ENCODE measurements at regions not wholly inside any gene's neighbourhood (a gene's known extent, or its start where the extent isn't known, plus 50 kb on each side); places are given as distances from the start of the nearest gene placed in this dataset.

DNA sequence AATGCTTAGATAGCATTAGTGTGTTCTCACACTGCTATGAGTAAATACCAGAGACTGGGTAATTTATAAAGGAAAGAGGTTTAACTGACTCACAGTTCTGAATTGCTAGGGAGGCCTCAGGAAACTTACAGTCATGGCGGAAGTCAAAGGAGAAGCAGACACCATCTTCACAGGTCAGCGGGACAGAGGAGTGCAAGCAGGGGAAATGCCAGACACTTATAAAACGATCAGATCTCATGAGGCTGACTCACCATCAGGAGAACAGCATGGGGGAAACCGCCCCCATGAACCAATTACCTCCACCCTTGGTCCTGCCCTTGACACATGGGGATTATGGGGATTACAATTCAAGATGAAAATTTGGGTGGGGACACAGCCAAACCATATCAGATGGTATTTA, 381.5 kb upstream of the DPPA4 start:
- intact Hi-C loops (cut with DNase I), result no loop called here
- H3K4me3 ChIP-seq, result no peak overlapping the region
- DNase-seq (ENCODE audit: low spot score), result no peak
- H3K27ac ChIP-seq, result no peak overlapping the region
- no peaks in the 10 kb centered on the region for H3K27me3 ChIP-seq (replicated peaks; ENCODE audit: insufficient read depth)
- TF ChIP-seq POLR2AphosphoS5 (IDR thresholded peaks at IDR 0.05), result no peak
- TF ChIP-seq, protein P1, sequence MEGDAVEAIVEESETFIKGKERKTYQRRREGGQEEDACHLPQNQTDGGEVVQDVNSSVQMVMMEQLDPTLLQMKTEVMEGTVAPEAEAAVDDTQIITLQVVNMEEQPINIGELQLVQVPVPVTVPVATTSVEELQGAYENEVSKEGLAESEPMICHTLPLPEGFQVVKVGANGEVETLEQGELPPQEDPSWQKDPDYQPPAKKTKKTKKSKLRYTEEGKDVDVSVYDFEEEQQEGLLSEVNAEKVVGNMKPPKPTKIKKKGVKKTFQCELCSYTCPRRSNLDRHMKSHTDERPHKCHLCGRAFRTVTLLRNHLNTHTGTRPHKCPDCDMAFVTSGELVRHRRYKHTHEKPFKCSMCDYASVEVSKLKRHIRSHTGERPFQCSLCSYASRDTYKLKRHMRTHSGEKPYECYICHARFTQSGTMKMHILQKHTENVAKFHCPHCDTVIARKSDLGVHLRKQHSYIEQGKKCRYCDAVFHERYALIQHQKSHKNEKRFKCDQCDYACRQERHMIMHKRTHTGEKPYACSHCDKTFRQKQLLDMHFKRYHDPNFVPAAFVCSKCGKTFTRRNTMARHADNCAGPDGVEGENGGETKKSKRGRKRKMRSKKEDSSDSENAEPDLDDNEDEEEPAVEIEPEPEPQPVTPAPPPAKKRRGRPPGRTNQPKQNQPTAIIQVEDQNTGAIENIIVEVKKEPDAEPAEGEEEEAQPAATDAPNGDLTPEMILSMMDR (IDR thresholded peaks at IDR 0.05), result no peak
- TF ChIP-seq POLR2A (IDR thresholded peaks at IDR 0.05), result no peak
- WGBS, result 86% methylated on average over 4 of the region's 4 CpGs
- no peaks in the 10 kb centered on the region for H3K4me1 ChIP-seq (replicated peaks)
- H3K9me3 ChIP-seq, result no peaks in the 10 kb centered on the region
- H3K36me3 ChIP-seq, result no peaks in the 10 kb centered on the region

DNA sequence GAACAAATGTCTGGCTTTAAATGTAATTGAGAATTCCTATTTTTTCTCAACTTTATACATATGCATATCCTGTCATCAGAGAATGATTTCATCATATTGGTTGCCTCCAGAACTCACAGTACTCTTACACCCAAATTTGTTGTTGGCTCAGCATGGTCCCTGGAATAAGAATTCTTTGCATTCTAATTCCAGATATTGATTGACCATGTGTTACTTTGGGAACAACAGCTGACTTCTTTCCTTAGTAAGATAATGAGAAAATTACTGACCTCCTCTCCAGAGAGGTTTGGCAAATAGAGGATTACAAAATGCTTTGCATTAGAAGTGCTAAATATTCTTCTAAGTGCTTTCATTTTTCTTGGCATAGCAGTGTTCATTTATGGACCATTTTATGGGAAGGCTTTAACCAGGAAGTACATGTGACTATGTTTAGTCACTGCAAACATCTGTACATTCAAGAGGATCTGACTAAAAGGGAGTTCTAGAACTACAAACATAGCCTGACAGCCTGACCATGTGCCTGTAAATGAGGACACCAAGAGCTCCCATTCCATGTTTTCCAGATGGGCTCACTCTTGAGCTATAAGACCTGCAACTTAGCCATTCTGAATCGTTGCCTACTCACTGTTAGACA, 391.6 kb upstream of the DPPA4 start:
- Histone ChIP-seq H3K4me3 (no peak overlapping the region), H3K9me3 (no peaks in the 10 kb centered on the region), H3K27ac (no peak overlapping the region), H3K4me1 (replicated peaks) (no peaks in the 10 kb centered on the region), H3K27me3 (replicated peaks; ENCODE audit: insufficient read depth) (no peaks in the 10 kb centered on the region), H3K36me3 (no peaks in the 10 kb centered on the region)
- DNase-seq (ENCODE audit: low spot score), result no peak
- TF ChIP-seq POLR2AphosphoS5 (IDR thresholded peaks at IDR 0.05) (no peak), POLR2A (IDR thresholded peaks at IDR 0.05) (no peak)
- TF ChIP-seq, protein P1 (IDR thresholded peaks at IDR 0.05), result no peak
- intact Hi-C loops (cut with DNase I), result no loop called here
- 50% methylated on average over 1 of the region's 1 CpG for WGBS

DNA sequence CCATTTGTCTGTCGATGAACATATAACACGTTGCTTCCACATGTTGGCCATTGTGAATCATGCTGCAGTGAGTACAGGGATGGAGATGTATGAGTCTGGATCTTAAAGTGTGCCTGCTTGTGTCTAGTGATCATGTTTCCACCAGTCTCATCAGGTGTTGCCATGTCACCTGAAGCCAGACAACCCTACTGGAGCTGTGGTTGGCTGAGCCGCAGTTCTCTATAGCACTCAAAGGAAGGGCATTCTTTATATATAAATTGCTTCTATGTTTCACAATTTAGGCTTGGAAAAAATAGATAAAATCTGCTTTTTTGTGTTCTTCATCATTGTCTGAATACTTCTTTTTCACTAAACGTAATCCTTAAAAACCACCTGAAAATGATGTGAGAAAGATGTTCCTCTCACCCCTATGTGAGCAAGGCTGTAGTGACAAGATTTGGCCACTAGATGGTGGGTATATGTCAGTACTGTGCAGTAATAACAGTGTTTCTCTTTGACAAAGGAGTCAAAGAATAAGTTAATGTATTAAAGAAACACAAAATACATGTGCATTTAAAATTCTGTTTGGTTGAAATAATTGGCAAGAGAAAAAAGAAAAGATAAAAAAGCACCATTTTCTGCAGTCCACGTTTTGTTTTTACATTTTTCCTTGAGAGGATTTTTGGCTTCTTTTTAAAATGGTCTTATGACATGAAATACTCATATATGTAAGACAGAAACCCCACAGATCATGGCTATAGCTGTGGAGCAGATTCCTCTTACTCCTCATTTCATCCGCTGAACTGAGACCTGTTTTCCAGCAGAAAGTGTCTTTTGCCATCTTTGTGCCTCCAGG, 394.5 kb upstream of the DPPA4 start:
- intact Hi-C loops (cut with DNase I), result loop anchor here (5.0 to 10.0 kb wide), 2 partner anchors 585 to 1353 kb away; no protein-coding TSS in a partner anchor
- DNase-seq (ENCODE audit: low spot score), result peak; percentile 53
- H3K4me3 ChIP-seq, result no peak overlapping the region
- TF ChIP-seq, protein P1 (IDR thresholded peaks at IDR 0.05), result peak; percentile 64 to 85 (median 82)
- TF ChIP-seq POLR2A (IDR thresholded peaks at IDR 0.05), result no peak
- no peak for TF ChIP-seq POLR2AphosphoS5 (IDR thresholded peaks at IDR 0.05)
- H3K27ac ChIP-seq, result no peak overlapping the region
- no peaks in the 10 kb centered on the region for H3K9me3 ChIP-seq
- no peaks in the 10 kb centered on the region for H3K36me3 ChIP-seq
- 70% methylated on average over 6 of the region's 6 CpGs for WGBS
- no peaks in the 10 kb centered on the region for H3K4me1 ChIP-seq (replicated peaks)
- H3K27me3 ChIP-seq (replicated peaks; ENCODE audit: insufficient read depth), result no peaks in the 10 kb centered on the region

DNA sequence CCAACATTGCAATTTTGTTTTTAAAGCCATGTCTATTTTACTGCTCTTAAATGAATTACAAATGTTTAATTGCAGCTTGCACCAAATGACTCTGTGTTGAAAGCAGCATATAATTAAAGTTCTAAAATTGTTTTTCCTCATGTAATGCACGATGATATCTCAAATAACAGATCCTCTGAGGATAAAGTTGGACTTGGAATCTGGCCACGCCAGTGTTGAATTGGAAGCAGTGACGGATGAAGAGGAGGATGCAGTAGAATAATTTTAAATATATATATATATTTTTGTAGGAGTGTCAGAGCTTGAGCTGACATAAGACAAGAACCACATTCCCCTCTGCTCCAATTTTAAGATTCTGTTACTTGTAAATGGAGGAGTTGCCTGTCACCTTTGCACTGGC, 406.6 kb upstream of the DPPA4 start:
- TF ChIP-seq POLR2AphosphoS5 (IDR thresholded peaks at IDR 0.05) (no peak), POLR2A (IDR thresholded peaks at IDR 0.05) (no peak)
- TF ChIP-seq, protein P1 (IDR thresholded peaks at IDR 0.05), result no peak
- DNase-seq (ENCODE audit: low spot score), result no peak
- intact Hi-C loops (cut with DNase I), result no loop called here
- Histone ChIP-seq H3K4me1 (replicated peaks) (no peaks in the 10 kb centered on the region), H3K36me3 (no peaks in the 10 kb centered on the region), H3K27me3 (replicated peaks; ENCODE audit: insufficient read depth) (no peaks in the 10 kb centered on the region), H3K27ac (no peak overlapping the region), H3K9me3 (no peaks in the 10 kb centered on the region), H3K4me3 (no peak overlapping the region)
- WGBS, result 50% methylated on average over 3 of the region's 3 CpGs

Measured in prostate gland (tissue), 2 donors.